HTR-8/SVneo (cell line): ENCODE measurements at regions not wholly inside any gene's neighbourhood (a gene's known extent, or its start where the extent isn't known, plus 50 kb on each side); places are given as distances from the start of the nearest gene placed in this dataset.
"Not testable (repeated sequence)": the region's sequence is repeated elsewhere in the genome, so short reads cannot be mapped to it uniquely, and the experiment has no call there.

ENCODE experiments used
- DNase-seq: peaks from one replicate; pipeline ENCODE4 v3.0.0; 2011; ENCODE audit warnings: low spot score, mixed read lengths; ENCODE audit not compliant: insufficient read length
- FAIRE-seq: peaks from 2 replicates; lab custom pipeline; 2011; peaks lifted over from hg19 to GRCh38; lab: Jason Lieb, UNC

GRCh38 chr6:76814496-76815458 is 648.5 kb downstream of the HTR1B start:
- no peak for FAIRE-seq
- DNase-seq, result no peak

GRCh38 chr6:76810286-76810685 is 653.0 kb downstream of the HTR1B start:
- FAIRE-seq, result no peak
- DNase-seq, result no peak

GRCh38 chr6:76803038-76803580 is 660.2 kb downstream of the HTR1B start:
- FAIRE-seq (no peak), DNase-seq (no peak)

- no peak for FAIRE-seq
- DNase-seq, result no peak
Observed at GRCh38 chr6:76792394-76792793, 670.9 kb downstream of the HTR1B start.

- no peak for FAIRE-seq
- DNase-seq, result no peak
Observed at GRCh38 chr6:76790881-76791280, 672.4 kb downstream of the HTR1B start.

GRCh38 chr6:76790045-76790796 is 673.1 kb downstream of the HTR1B start:
- no peak for DNase-seq

GRCh38 chr6:76789580-76789979 is 673.7 kb downstream of the HTR1B start:
- FAIRE-seq, result no peak

More at GRCh38 chr6:76790045-76790796, 673.1 kb downstream of the HTR1B start:
- no peak for FAIRE-seq

GRCh38 chr6:76788155-76788554 is 675.1 kb downstream of the HTR1B start:
- no peak for FAIRE-seq
- no peak for DNase-seq

More at GRCh38 chr6:76789580-76789979, 673.7 kb downstream of the HTR1B start:
- no peak for DNase-seq

GRCh38 chr6:76779068-76779467 is 684.2 kb downstream of the HTR1B start:
- FAIRE-seq, result no peak
- DNase-seq, result no peak

- FAIRE-seq (no peak), DNase-seq (no peak)
Observed at GRCh38 chr6:76776876-76777275, 686.4 kb downstream of the HTR1B start.

- FAIRE-seq, result no peak
- DNase-seq, result no peak
Observed at GRCh38 chr6:76774781-76775384, 688.4 kb downstream of the HTR1B start.

- DNase-seq (no peak), FAIRE-seq (no peak)
Observed at GRCh38 chr6:76772951-76773350, 690.3 kb downstream of the HTR1B start.

GRCh38 chr6:76771059-76771634 is 692.1 kb downstream of the HTR1B start:
- DNase-seq, result no peak

GRCh38 chr6:76770281-76770680 is 693.0 kb downstream of the HTR1B start:
- DNase-seq (no peak), FAIRE-seq (no peak)

More at GRCh38 chr6:76771059-76771634, 692.1 kb downstream of the HTR1B start:
- FAIRE-seq, result no peak

GRCh38 chr6:76768556-76768955 is 694.7 kb downstream of the HTR1B start:
- DNase-seq, result no peak
- no peak for FAIRE-seq

- no peak for FAIRE-seq
- DNase-seq, result no peak
Observed at GRCh38 chr6:76764057-76764456, 691.6 kb upstream of the IMPG1 start.

- FAIRE-seq (no peak), DNase-seq (no peak)
Observed at GRCh38 chr6:76752841-76753240, 680.4 kb upstream of the IMPG1 start.

- DNase-seq, FAIRE-seq: not testable (repeated sequence)
Observed at GRCh38 chr6:76745388-76745787, 672.9 kb upstream of the IMPG1 start.

- not testable (repeated sequence) for DNase-seq, FAIRE-seq
Observed at GRCh38 chr6:76744151-76744720, 671.8 kb upstream of the IMPG1 start.

- FAIRE-seq, result no peak
- no peak for DNase-seq
Observed at GRCh38 chr6:76742919-76743318, 670.5 kb upstream of the IMPG1 start.
